Suprapubic skin (tissue), 4 donors: ENCODE measurements at regions not wholly inside any gene's neighbourhood (a gene's known extent, or its start where the extent isn't known, plus 50 kb on each side); places are given as distances from the start of the nearest gene placed in this dataset.

Experiments
- DNase-seq, 2 donors: peaks; one replicate each; pipeline ENCODE4 v3.0.0-alpha.2; 2019; ENCODE audit warnings: low spot score in 2 of 2
- H3K27ac ChIP-seq: fragments of 200-600 bp; sonication (generic); one replicate; pipeline ENCODE4 v1.5.1; 2019
- H3K27me3 ChIP-seq: fragments of 200-600 bp; sonication (generic); one replicate; pipeline ENCODE4 v1.5.1; 2019
- H3K36me3 ChIP-seq: fragments of 200-600 bp; sonication (generic); one replicate; pipeline ENCODE4 v1.5.1; 2019
- H3K4me1 ChIP-seq: fragments of 200-600 bp; sonication (generic); one replicate; pipeline ENCODE4 v1.5.1; 2019
- H3K4me3 ChIP-seq: fragments of 200-600 bp; sonication (generic); one replicate; pipeline ENCODE4 v1.5.1; 2019; ENCODE audit warnings: mild to moderate bottlenecking
- H3K9me3 ChIP-seq: fragments of 200-600 bp; sonication (generic); one replicate; pipeline ENCODE4 v1.5.1; 2019
- CTCF ChIP-seq, 2 donors: fragments of 200-600 bp in 1 of 2; fragments of 450-650 bp in 1 of 2; sonication (generic) in 1 of 2; IDR thresholded peaks; one replicate each; pipeline ENCODE4 v1.5.1; 2016 to 2019; ENCODE audit warnings: antibody characterized with exemption in 2 of 2, mild to moderate bottlenecking in 1 of 2, moderate library complexity in 1 of 2
- EP300 ChIP-seq: sonication (generic); formaldehyde crosslinking; IDR thresholded peaks from one replicate; pipeline ENCODE4 v1.6.1; 2017; ENCODE audit warnings: antibody characterized with exemption
- POLR2A ChIP-seq, 2 donors: fragments of 450-650 bp; IDR thresholded peaks; one replicate each; pipeline ENCODE4 v1.6.1; 2017; ENCODE audit warnings: antibody characterized with exemption in 2 of 2, mild to moderate bottlenecking in 2 of 2, moderate library complexity in 2 of 2
- POLR2AphosphoS5 ChIP-seq, 3 donors: sonication (generic); formaldehyde crosslinking; IDR thresholded peaks; one replicate each; pipeline ENCODE4 v1.6.1; 2017; ENCODE audit warnings: antibody characterized with exemption in 3 of 3
- WGBS: methylation state at CpG from one replicate; pipeline ENCODE4 v1.1.5; 2018; 5-methylcytosine and 5-hydroxymethylcytosine counted together

- 70% methylated on average over 8 of the region's 8 CpGs for WGBS
- Histone ChIP-seq H3K4me3 (no peak overlapping the region), H3K27me3 (peaks cover 9% of the 10 kb centered on the region), H3K9me3 (peaks cover 5% of the 10 kb centered on the region), H3K27ac (no peak overlapping the region), H3K36me3 (no peaks in the 10 kb centered on the region), H3K4me1 (peaks cover 6% of the 10 kb centered on the region)
- TF ChIP-seq EP300: no peak
- TF ChIP-seq POLR2A (IDR thresholded peaks at IDR 0.05): no peak
- TF ChIP-seq POLR2AphosphoS5 (IDR thresholded peaks at IDR 0.05): no peak
- no peak for TF ChIP-seq CTCF (IDR thresholded peaks at IDR 0.05)
- no peak for DNase-seq
Observed at GRCh38 chr3:43921056-43921648, 230.4 kb downstream of the ABHD5 start.

- Histone ChIP-seq H3K4me1 (peaks cover 6% of the 10 kb centered on the region), H3K9me3 (no peaks in the 10 kb centered on the region), H3K4me3 (no peak overlapping the region), H3K36me3 (no peaks in the 10 kb centered on the region), H3K27me3 (peaks cover 9% of the 10 kb centered on the region), H3K27ac (no peak overlapping the region)
- WGBS: 77% methylated on average over 3 of the region's 3 CpGs
- no peak for DNase-seq
- TF ChIP-seq CTCF (IDR thresholded peaks at IDR 0.05) (no peak), POLR2A (IDR thresholded peaks at IDR 0.05) (no peak), EP300 (no peak), POLR2AphosphoS5 (IDR thresholded peaks at IDR 0.05) (no peak)
Observed at GRCh38 chr3:43922374-43922773, 231.6 kb downstream of the ABHD5 start.

- no peak overlapping the region for H3K27ac ChIP-seq
- TF ChIP-seq POLR2A (IDR thresholded peaks at IDR 0.05) (no peak), CTCF (IDR thresholded peaks at IDR 0.05) (no peak), EP300 (no peak), POLR2AphosphoS5 (IDR thresholded peaks at IDR 0.05) (no peak)
- peaks cover 6% of the 10 kb centered on the region for H3K4me1 ChIP-seq
- H3K9me3 ChIP-seq: no peaks in the 10 kb centered on the region
- H3K36me3 ChIP-seq: no peaks in the 10 kb centered on the region
- no peak for DNase-seq
- H3K4me3 ChIP-seq: no peak overlapping the region
- H3K27me3 ChIP-seq: peaks cover 9% of the 10 kb centered on the region
- 23% methylated on average over 13 of the region's 13 CpGs for WGBS
Observed at GRCh38 chr3:43923104-43923882, 232.6 kb downstream of the ABHD5 start.

- H3K27me3 ChIP-seq: peaks cover 9% of the 10 kb centered on the region
- peaks cover 6% of the 10 kb centered on the region for H3K4me1 ChIP-seq
- H3K9me3 ChIP-seq: no peaks in the 10 kb centered on the region
- WGBS: 71% methylated on average over 5 of the region's 5 CpGs
- no peak for TF ChIP-seq CTCF (IDR thresholded peaks at IDR 0.05)
- TF ChIP-seq POLR2A (IDR thresholded peaks at IDR 0.05): no peak
- no peak for TF ChIP-seq EP300
- H3K27ac ChIP-seq: no peak overlapping the region
- H3K4me3 ChIP-seq: no peak overlapping the region
- no peak for DNase-seq
- no peaks in the 10 kb centered on the region for H3K36me3 ChIP-seq
Observed at GRCh38 chr3:43926055-43926454, 235.3 kb downstream of the ABHD5 start.

- Histone ChIP-seq H3K27ac (no peak overlapping the region), H3K27me3 (no peaks in the 10 kb centered on the region), H3K4me3 (no peak overlapping the region), H3K36me3 (no peaks in the 10 kb centered on the region), H3K4me1 (no peaks in the 10 kb centered on the region), H3K9me3 (peaks cover 3% of the 10 kb centered on the region)
- WGBS: 33% methylated on average over 3 of the region's 3 CpGs
- no peak for DNase-seq
- TF ChIP-seq POLR2A (IDR thresholded peaks at IDR 0.05) (no peak), POLR2AphosphoS5 (IDR thresholded peaks at IDR 0.05) (no peak), CTCF (IDR thresholded peaks at IDR 0.05) (no peak), EP300 (no peak)
Observed at GRCh38 chr3:43932921-43933320, 242.2 kb downstream of the ABHD5 start.
